SU-DHL-6 (cell line): ENCODE measurements at regions not wholly inside any gene's neighbourhood (a gene's known extent, or its start where the extent isn't known, plus 50 kb on each side); places are given as distances from the start of the nearest gene placed in this dataset.

ENCODE experiments used
- EZH2phosphoT487 ChIP-seq: fragments of 200-600 bp; sonication (generic), shearing (Covaris generic); conservative IDR thresholded peaks from 2 replicates; pipeline ENCODE4 v1.6.1; 2018; ENCODE audit warnings: mild to moderate bottlenecking, antibody characterized with exemption, low read length, moderate library complexity, mixed read lengths
- TF ChIP-seq, protein P1 (sequence below): fragments of 200-600 bp; sonication (generic); IDR thresholded peaks from one replicate; pipeline ENCODE4 v1.5.1; 2017; ENCODE audit warnings: antibody characterized with exemption, mild to moderate bottlenecking, low read length, moderate library complexity; ENCODE audit not compliant: insufficient read depth, poor library complexity, severe bottlenecking

DNA sequence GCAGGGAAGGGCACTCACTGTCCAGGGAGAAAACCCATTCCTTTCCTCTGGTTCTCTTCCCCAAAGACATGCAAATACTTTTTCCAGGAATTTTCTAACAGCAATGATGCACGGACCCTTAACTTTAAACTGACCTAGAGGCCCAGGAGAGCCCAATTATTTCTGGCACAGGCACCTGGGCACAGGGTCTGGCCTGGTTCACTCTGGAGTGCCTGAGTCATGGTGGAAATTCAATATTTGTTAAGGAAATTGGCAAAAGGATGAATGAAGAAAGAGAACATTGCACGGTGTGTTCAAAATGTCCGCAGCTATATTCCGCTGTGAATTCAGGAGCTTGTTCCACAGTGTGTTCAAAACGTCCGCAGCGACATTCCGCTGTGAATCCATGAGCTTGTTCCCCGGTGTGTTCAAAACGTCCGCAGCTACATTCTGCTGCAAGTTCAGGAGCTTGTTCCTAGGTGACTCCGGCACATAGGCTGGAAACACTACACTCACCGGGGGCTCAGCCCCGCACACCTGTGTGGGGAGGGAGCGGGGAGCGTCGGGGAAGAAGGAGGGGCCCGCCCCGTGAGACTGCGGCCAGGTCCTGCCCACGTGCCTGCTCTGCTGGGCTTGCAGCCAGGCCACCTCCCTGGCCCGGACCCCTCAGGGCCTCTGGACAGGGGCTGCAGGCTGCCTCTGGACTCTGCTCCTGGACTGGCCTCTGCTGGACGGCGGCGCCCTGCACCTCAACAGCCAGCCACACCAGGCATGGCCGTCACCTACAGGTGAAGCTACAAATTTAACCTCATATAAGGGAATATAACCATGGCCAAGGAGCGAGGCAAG, 72.0 kb upstream of the FAM20C start:
- TF ChIP-seq, protein P1, sequence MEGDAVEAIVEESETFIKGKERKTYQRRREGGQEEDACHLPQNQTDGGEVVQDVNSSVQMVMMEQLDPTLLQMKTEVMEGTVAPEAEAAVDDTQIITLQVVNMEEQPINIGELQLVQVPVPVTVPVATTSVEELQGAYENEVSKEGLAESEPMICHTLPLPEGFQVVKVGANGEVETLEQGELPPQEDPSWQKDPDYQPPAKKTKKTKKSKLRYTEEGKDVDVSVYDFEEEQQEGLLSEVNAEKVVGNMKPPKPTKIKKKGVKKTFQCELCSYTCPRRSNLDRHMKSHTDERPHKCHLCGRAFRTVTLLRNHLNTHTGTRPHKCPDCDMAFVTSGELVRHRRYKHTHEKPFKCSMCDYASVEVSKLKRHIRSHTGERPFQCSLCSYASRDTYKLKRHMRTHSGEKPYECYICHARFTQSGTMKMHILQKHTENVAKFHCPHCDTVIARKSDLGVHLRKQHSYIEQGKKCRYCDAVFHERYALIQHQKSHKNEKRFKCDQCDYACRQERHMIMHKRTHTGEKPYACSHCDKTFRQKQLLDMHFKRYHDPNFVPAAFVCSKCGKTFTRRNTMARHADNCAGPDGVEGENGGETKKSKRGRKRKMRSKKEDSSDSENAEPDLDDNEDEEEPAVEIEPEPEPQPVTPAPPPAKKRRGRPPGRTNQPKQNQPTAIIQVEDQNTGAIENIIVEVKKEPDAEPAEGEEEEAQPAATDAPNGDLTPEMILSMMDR = no peak
- no peak for TF ChIP-seq EZH2phosphoT487
